Uterus (tissue), 3 donors: ENCODE measurements at regions not wholly inside any gene's neighbourhood (a gene's known extent, or its start where the extent isn't known, plus 50 kb on each side); places are given as distances from the start of the nearest gene placed in this dataset.

Experiments
- DNase-seq, 2 donors: peaks; one replicate each; pipeline ENCODE4 v3.0.0-alpha.2; 2019 to 2020
- H3K27ac ChIP-seq, 2 donors: fragments of 200-600 bp; sonication (generic); 1 replicate in 1 of 2; 2 replicates in 1 of 2; pipeline ENCODE4 v1.5.1; 2016 to 2018
- H3K27me3 ChIP-seq, 2 donors: fragments of 200-600 bp; sonication (generic); one replicate each; pipeline ENCODE4 v1.5.1; 2018 to 2019; ENCODE audit warnings: control low read depth in 1 of 2
- H3K36me3 ChIP-seq, 2 donors: fragments of 200-600 bp; sonication (generic); one replicate each; pipeline ENCODE4 v1.5.1; 2019; ENCODE audit warnings: control low read depth in 1 of 2
- H3K4me1 ChIP-seq, 2 donors: fragments of 200-600 bp; sonication (generic); one replicate each; pipeline ENCODE4 v1.5.1; 2018 to 2019; ENCODE audit warnings: control low read depth in 1 of 2
- H3K4me3 ChIP-seq, 2 donors: fragments of 200-600 bp; sonication (generic); 1 replicate in 1 of 2; 2 replicates in 1 of 2; pipeline ENCODE4 v1.5.1; 2018 to 2019; ENCODE audit warnings: mild to moderate bottlenecking in 1 of 2
- H3K9me3 ChIP-seq, 2 donors: fragments of 200-600 bp; sonication (generic); one replicate each; pipeline ENCODE4 v1.5.1; 2019; ENCODE audit warnings: control low read depth in 1 of 2
- POLR2A ChIP-seq, 2 donors: fragments of 450-650 bp; IDR thresholded peaks; one replicate each; pipeline ENCODE4 v1.6.1; 2016; ENCODE audit warnings: antibody characterized with exemption in 2 of 2, mild to moderate bottlenecking in 1 of 2, moderate library complexity in 1 of 2
- intact Hi-C: fragments of 100-400 bp; cut with DNase I; formaldehyde crosslinking; loops from one replicate; pipeline ENCODE4 v1.15.1; 2023; ENCODE audit warnings: low total_unique reads
- TF ChIP-seq, protein P1 (sequence below), 4 experiments: fragments of 200-600 bp in 2 of 4; fragments of 450-650 bp in 2 of 4; sonication (generic) in 2 of 4; IDR thresholded peaks; one replicate each; pipeline ENCODE4 v1.5.1; 2016 to 2019; ENCODE audit warnings: antibody characterized with exemption in 4 of 4, mild to moderate bottlenecking in 2 of 4, moderate library complexity in 1 of 4
- donor health status: DM: yes; HTN: yes; CAD: no.

DNA sequence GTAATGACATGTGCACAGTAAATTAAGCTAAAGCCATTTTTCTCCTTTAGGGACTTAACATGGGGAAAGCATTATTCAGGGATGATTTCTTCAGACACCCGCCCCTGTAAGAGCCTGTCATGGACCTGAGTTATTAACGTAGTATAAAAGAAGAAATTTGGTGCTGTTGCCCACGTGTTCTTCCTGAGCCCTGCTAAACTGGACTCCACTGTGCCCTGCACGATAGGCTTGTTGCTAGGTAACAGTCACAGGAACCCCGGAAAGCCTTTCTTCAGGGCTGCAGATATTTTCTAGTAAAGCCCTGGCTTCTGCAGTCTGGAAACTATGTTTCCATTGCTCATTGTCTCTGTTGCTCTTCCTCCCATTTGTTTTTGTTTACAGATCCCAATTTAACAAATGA lies 157.9 kb downstream of the LRRC30 start:
- no peaks in the 10 kb centered on the region for H3K27me3 ChIP-seq
- intact Hi-C loops = no loop called here
- TF ChIP-seq POLR2A (IDR thresholded peaks at IDR 0.05) = no peak
- TF ChIP-seq, protein P1, sequence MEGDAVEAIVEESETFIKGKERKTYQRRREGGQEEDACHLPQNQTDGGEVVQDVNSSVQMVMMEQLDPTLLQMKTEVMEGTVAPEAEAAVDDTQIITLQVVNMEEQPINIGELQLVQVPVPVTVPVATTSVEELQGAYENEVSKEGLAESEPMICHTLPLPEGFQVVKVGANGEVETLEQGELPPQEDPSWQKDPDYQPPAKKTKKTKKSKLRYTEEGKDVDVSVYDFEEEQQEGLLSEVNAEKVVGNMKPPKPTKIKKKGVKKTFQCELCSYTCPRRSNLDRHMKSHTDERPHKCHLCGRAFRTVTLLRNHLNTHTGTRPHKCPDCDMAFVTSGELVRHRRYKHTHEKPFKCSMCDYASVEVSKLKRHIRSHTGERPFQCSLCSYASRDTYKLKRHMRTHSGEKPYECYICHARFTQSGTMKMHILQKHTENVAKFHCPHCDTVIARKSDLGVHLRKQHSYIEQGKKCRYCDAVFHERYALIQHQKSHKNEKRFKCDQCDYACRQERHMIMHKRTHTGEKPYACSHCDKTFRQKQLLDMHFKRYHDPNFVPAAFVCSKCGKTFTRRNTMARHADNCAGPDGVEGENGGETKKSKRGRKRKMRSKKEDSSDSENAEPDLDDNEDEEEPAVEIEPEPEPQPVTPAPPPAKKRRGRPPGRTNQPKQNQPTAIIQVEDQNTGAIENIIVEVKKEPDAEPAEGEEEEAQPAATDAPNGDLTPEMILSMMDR (IDR thresholded peaks at IDR 0.05) = no peak
- no peaks in the 10 kb centered on the region for H3K36me3 ChIP-seq
- no peak for DNase-seq
- H3K4me3 ChIP-seq = no peak overlapping the region
- H3K9me3 ChIP-seq = no peaks in the 10 kb centered on the region
- no peaks in the 10 kb centered on the region for H3K4me1 ChIP-seq
- H3K27ac ChIP-seq = no peak overlapping the region

DNA sequence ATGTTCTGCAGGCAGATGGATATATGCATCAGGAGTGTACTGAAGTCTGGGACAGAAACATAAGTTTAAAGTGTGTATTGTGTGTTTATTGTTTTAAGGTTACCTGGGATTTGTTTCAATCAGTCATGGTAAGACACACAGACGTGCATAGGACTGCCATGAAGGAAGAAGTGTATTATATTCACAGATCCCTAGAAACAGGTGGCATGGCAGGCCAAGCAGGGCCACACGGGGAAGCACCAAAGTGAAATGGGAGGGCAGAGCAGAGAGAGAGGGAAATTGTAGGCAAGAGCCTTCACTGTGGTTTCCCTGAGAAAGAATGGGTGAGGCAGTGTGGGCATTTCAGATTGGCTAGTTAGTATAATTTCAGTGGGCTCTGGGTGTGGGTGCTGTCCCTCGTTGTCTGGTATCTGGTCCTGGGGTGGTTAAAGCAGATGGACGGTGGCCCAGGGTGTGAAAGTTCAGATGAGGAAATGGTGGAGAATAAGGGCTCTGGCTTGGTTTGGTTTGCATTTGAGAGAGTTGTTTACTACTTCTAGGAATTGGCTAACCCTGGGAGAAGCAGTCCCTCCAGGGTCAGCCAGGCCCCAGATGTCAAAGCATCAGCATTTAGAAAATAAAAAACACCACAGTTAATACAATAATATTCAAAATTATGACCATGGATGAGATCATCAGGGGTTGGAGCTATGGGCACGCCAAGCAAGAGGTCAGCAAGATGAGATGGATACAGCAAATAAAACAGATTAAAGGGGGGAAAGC lies 160.0 kb downstream of the LRRC30 start:
- no peaks in the 10 kb centered on the region for H3K36me3 ChIP-seq
- no peak overlapping the region for H3K27ac ChIP-seq
- no peak overlapping the region for H3K4me3 ChIP-seq
- no peaks in the 10 kb centered on the region for H3K27me3 ChIP-seq
- no peaks in the 10 kb centered on the region for H3K9me3 ChIP-seq
- TF ChIP-seq, protein P1 (IDR thresholded peaks at IDR 0.05) = no peak
- TF ChIP-seq POLR2A (IDR thresholded peaks at IDR 0.05) = no peak
- no peaks in the 10 kb centered on the region for H3K4me1 ChIP-seq
- intact Hi-C loops = no loop called here
- no peak for DNase-seq

DNA sequence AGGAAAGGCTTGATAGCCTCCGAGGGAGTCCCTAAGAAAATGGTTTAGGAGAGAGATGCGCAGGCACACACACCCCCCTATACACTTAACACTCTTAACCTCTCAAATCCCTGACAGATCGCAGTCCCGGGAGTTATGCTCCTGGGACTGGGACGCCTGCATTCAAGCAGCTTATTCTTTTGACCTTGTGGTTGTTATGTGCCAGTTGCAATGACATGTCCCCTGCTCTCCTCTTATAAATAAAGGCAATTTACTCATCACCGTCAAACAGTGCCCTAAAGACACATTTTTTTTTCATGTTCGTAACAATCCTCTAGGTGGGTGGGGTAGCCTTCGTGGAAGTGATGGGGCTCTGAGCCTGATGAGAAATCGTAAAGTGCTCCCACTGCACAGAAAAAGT lies 162.2 kb downstream of the LRRC30 start:
- Histone ChIP-seq H3K4me3 (no peak overlapping the region), H3K4me1 (no peaks in the 10 kb centered on the region), H3K27ac (no peak overlapping the region), H3K9me3 (no peaks in the 10 kb centered on the region), H3K36me3 (no peaks in the 10 kb centered on the region), H3K27me3 (no peaks in the 10 kb centered on the region)
- intact Hi-C loops = no loop called here
- TF ChIP-seq, protein P1 (IDR thresholded peaks at IDR 0.05) = no peak
- no peak for TF ChIP-seq POLR2A (IDR thresholded peaks at IDR 0.05)
- DNase-seq = no peak

DNA sequence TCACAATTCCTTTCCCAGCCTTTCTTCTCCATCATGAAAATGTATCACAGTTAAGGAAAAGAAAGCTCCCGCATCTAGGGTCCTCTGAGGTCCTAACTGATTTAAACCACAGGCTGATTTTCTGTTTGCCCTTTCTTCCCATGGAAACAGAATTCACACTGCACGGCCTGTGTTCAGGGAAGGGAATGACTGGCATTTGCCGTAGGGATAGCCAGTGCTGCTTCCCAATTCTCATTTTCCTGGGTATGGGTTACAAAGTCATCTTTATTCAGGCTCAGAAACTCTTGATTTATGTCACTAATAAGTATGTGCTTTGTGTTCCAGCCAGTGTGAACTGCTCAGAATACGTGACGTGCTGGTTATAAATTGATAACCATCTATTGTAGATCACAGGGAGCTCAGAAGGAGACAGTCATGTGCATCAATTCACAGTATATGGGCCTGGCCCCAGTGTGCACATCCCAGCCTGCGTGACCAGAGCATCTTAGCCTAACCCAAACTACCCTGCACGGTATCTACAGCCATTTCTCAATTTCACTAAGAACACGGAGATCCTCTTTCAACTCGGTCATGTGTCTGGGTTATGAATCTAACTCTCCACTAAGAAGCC lies 163.3 kb downstream of the LRRC30 start:
- intact Hi-C loops = no loop called here
- Histone ChIP-seq H3K36me3 (no peaks in the 10 kb centered on the region), H3K9me3 (no peaks in the 10 kb centered on the region), H3K4me3 (no peak overlapping the region), H3K4me1 (no peaks in the 10 kb centered on the region), H3K27ac (no peak overlapping the region), H3K27me3 (no peaks in the 10 kb centered on the region)
- TF ChIP-seq, protein P1 (IDR thresholded peaks at IDR 0.05) = no peak
- no peak for TF ChIP-seq POLR2A (IDR thresholded peaks at IDR 0.05)
- DNase-seq = no peak

DNA sequence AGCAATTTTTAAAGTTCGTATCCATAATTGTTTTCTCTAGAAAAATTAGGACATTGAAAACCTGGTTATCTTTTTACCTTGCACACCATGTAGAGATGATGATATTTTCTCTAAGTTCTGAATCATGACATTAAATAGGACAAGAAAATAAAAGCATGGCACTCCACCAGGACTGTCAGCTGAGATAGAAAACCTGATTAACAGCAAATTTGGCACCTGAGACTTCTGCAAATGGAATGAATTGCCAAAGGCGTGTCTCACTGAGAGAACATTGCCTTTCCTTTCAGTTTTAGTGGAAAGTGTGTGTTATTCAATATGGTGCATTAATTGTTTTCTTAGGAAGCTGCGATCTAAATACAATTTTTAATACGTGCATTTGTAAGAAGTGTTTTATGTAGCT lies 164.7 kb downstream of the LRRC30 start:
- Histone ChIP-seq H3K4me1 (no peaks in the 10 kb centered on the region), H3K36me3 (no peaks in the 10 kb centered on the region), H3K4me3 (no peak overlapping the region), H3K27me3 (no peaks in the 10 kb centered on the region), H3K9me3 (no peaks in the 10 kb centered on the region), H3K27ac (no peak overlapping the region)
- intact Hi-C loops = no loop called here
- DNase-seq = no peak
- TF ChIP-seq POLR2A (IDR thresholded peaks at IDR 0.05) = no peak
- TF ChIP-seq, protein P1 (IDR thresholded peaks at IDR 0.05) = no peak
